ENCODE measurements at regions not wholly inside any gene's neighbourhood (a gene's known extent, or its start where the extent isn't known, plus 50 kb on each side); places are given as distances from the start of the nearest gene placed in this dataset.
A peak's percentile ranks its signal among the peaks of the same experiment; 100 is the strongest.

DNA sequence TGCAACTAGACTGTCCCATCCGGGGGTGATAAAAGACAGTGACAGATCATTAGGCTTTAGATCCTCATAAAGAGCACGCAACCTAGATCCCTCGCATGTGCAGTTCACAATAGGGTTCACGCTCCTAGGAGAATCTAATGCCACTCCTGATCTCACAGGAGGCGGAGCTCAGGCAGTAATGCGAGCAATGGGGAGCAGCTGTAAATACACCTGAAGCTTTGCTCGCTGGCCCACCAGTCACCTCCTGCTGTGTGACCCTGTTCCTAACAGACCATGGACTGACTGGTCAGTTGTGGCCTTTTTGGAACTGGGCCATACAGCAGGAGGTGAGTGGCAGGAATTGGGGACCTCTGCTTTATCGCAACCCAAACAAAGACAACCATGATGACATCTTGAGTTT lies 173.2 kb downstream of the DLEU7 start:
- Histone ChIP-seq H3K27ac (ENCODE audit: insufficient read depth, low read length) (no peak overlapping the region), H4K20me1 (ENCODE audit: control insufficient read depth, extremely low read depth, insufficient read depth, low read length) (peaks cover 2% of the 10 kb centered on the region), H3K27me3 (ENCODE audit: control insufficient read depth, insufficient read depth, low read length) (peaks cover 6% of the 10 kb centered on the region), H3K79me2 (ENCODE audit: control insufficient read depth, insufficient read depth, low read length) (no peaks in the 10 kb centered on the region), H3K9ac (ENCODE audit: insufficient read depth, low read length) (no peak overlapping the region), H3K4me2 (ENCODE audit: extremely low read depth, insufficient read depth, low read length) (no peak overlapping the region), H3K4me3 (replicated peaks in 1 of 4; ENCODE audit: control extremely low read depth in 1 of 4, insufficient read depth in 1 of 4, low read depth in 3 of 4, low read length in 4 of 4) (no peak overlapping the region), H3K4me1 (ENCODE audit: control insufficient read depth, extremely low read depth, insufficient read depth, low read length) (no peaks in the 10 kb centered on the region), H3K36me3 (ENCODE audit: control insufficient read depth, insufficient read depth, low read length) (no peaks in the 10 kb centered on the region), H3K9me3 (ENCODE audit: control insufficient read depth, insufficient read depth, low read depth, low read length) (no peaks in the 10 kb centered on the region), H2AFZ (ENCODE audit: low read length) (no peak overlapping the region)
- DNase-seq (ENCODE audit: low read depth in 2 of 2) = no peak
- TF ChIP-seq EZH2 (IDR thresholded peaks at IDR 0.05; ENCODE audit: low read length, missing control alignments) = no peak
- TF ChIP-seq, protein P1, sequence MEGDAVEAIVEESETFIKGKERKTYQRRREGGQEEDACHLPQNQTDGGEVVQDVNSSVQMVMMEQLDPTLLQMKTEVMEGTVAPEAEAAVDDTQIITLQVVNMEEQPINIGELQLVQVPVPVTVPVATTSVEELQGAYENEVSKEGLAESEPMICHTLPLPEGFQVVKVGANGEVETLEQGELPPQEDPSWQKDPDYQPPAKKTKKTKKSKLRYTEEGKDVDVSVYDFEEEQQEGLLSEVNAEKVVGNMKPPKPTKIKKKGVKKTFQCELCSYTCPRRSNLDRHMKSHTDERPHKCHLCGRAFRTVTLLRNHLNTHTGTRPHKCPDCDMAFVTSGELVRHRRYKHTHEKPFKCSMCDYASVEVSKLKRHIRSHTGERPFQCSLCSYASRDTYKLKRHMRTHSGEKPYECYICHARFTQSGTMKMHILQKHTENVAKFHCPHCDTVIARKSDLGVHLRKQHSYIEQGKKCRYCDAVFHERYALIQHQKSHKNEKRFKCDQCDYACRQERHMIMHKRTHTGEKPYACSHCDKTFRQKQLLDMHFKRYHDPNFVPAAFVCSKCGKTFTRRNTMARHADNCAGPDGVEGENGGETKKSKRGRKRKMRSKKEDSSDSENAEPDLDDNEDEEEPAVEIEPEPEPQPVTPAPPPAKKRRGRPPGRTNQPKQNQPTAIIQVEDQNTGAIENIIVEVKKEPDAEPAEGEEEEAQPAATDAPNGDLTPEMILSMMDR (conservative IDR thresholded peaks at IDR 0.05 in 1 of 2, IDR thresholded peaks at IDR 0.05 in 1 of 2; ENCODE audit: low read depth in 1 of 2, low read length in 2 of 2) = no peak

GRCh38 chr13:50670847-50671496 lies 172.5 kb downstream of the DLEU7 start:
- H3K36me3 ChIP-seq (ENCODE audit: control insufficient read depth, insufficient read depth, low read length) = no peaks in the 10 kb centered on the region
- H3K79me2 ChIP-seq (ENCODE audit: control insufficient read depth, insufficient read depth, low read length) = no peaks in the 10 kb centered on the region
- peak in 1 of 2 donors; percentile 15 for DNase-seq (ENCODE audit: low read depth in 2 of 2)
- H3K27me3 ChIP-seq (ENCODE audit: control insufficient read depth, insufficient read depth, low read length) = peaks cover 6% of the 10 kb centered on the region
- H3K4me1 ChIP-seq (ENCODE audit: control insufficient read depth, extremely low read depth, insufficient read depth, low read length) = no peaks in the 10 kb centered on the region
- H3K27ac ChIP-seq (ENCODE audit: insufficient read depth, low read length) = no peak overlapping the region
- H4K20me1 ChIP-seq (ENCODE audit: control insufficient read depth, extremely low read depth, insufficient read depth, low read length) = peaks cover 2% of the 10 kb centered on the region
- TF ChIP-seq EZH2 (IDR thresholded peaks at IDR 0.05; ENCODE audit: low read length, missing control alignments) = no peak
- TF ChIP-seq, protein P1 (conservative IDR thresholded peaks at IDR 0.05 in 1 of 2, IDR thresholded peaks at IDR 0.05 in 1 of 2; ENCODE audit: low read depth in 1 of 2, low read length in 2 of 2) = no peak
- H2AFZ ChIP-seq (ENCODE audit: low read length) = no peak overlapping the region
- H3K9me3 ChIP-seq (ENCODE audit: control insufficient read depth, insufficient read depth, low read depth, low read length) = no peaks in the 10 kb centered on the region
- no peak overlapping the region for H3K4me2 ChIP-seq (ENCODE audit: extremely low read depth, insufficient read depth, low read length)
- H3K4me3 ChIP-seq (replicated peaks in 1 of 4; ENCODE audit: control extremely low read depth in 1 of 4, insufficient read depth in 1 of 4, low read depth in 3 of 4, low read length in 4 of 4) = no peak overlapping the region
- no peak overlapping the region for H3K9ac ChIP-seq (ENCODE audit: insufficient read depth, low read length)

DNA sequence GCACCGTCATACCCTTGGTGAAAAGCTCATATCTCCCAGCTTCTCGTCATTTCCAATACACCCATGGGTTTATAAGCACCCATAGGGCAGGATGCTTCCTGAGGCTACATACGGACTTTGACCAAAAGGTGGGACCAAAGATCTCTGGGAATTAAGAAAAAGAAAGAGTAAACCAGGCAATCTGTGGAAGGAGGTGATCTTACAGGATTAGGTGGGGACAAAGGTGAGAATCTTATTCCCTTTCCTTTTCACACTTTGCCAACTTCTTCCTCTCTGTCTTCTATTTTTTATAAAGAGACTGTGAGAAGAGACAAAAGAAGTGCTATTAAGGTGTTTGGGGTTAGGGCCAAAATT lies 172.0 kb downstream of the DLEU7 start:
- Histone ChIP-seq H3K4me1 (ENCODE audit: control insufficient read depth, extremely low read depth, insufficient read depth, low read length) (no peaks in the 10 kb centered on the region), H3K36me3 (ENCODE audit: control insufficient read depth, insufficient read depth, low read length) (no peaks in the 10 kb centered on the region), H3K79me2 (ENCODE audit: control insufficient read depth, insufficient read depth, low read length) (no peaks in the 10 kb centered on the region), H3K4me2 (ENCODE audit: extremely low read depth, insufficient read depth, low read length) (no peak overlapping the region), H4K20me1 (ENCODE audit: control insufficient read depth, extremely low read depth, insufficient read depth, low read length) (peaks cover 2% of the 10 kb centered on the region), H3K9ac (ENCODE audit: insufficient read depth, low read length) (no peak overlapping the region), H3K9me3 (ENCODE audit: control insufficient read depth, insufficient read depth, low read depth, low read length) (no peaks in the 10 kb centered on the region), H3K4me3 (replicated peaks in 1 of 4; ENCODE audit: control extremely low read depth in 1 of 4, insufficient read depth in 1 of 4, low read depth in 3 of 4, low read length in 4 of 4) (no peak overlapping the region), H2AFZ (ENCODE audit: low read length) (no peak overlapping the region), H3K27ac (ENCODE audit: insufficient read depth, low read length) (no peak overlapping the region), H3K27me3 (ENCODE audit: control insufficient read depth, insufficient read depth, low read length) (peaks cover 6% of the 10 kb centered on the region)
- DNase-seq (ENCODE audit: low read depth in 2 of 2) = no peak
- TF ChIP-seq EZH2 (IDR thresholded peaks at IDR 0.05; ENCODE audit: low read length, missing control alignments) = no peak
- TF ChIP-seq, protein P1 (conservative IDR thresholded peaks at IDR 0.05 in 1 of 2, IDR thresholded peaks at IDR 0.05 in 1 of 2; ENCODE audit: low read depth in 1 of 2, low read length in 2 of 2) = no peak

Measured in fibroblast of lung (primary cell).